NCI-H774 (cell line): ENCODE measurements at regions not wholly inside any gene's neighbourhood (a gene's known extent, or its start where the extent isn't known, plus 50 kb on each side); places are given as distances from the start of the nearest gene placed in this dataset.

Experiments used
- DNase-seq: peaks from one replicate; lab custom pipeline; 2025; lab: John Stamatoyannopoulos, UW

- DNase-seq, result no peak
Measured at GRCh38 chr13:74869846-74870245, 612.1 kb downstream of the TBC1D4 start.

DNA sequence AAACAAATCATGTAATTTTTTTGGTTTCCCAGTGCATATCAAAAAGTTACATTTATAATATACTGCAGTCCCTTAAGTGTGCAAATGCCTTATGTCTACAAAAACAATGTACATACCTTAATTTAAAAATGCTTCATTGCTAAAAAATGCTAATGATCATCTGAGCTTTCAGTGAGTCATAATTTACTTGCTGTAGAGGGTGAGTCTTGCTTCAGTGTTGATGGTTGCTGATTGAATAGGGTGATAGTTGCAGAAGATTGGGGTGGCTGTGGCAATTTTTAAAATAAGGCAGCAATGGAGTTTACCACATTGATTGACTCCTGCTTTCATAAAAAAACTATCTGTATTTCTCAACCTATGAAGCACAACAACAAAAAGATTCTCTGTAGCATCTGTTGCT lies 613.9 kb downstream of the TBC1D4 start:
- no peak for DNase-seq

GRCh38 chr13:74867460-74867859 lies 614.5 kb downstream of the TBC1D4 start:
- DNase-seq, result no peak

GRCh38 chr13:74866101-74866500 lies 615.9 kb downstream of the TBC1D4 start:
- no peak for DNase-seq

GRCh38 chr13:74865656-74866055 lies 616.3 kb downstream of the TBC1D4 start:
- no peak for DNase-seq

DNA sequence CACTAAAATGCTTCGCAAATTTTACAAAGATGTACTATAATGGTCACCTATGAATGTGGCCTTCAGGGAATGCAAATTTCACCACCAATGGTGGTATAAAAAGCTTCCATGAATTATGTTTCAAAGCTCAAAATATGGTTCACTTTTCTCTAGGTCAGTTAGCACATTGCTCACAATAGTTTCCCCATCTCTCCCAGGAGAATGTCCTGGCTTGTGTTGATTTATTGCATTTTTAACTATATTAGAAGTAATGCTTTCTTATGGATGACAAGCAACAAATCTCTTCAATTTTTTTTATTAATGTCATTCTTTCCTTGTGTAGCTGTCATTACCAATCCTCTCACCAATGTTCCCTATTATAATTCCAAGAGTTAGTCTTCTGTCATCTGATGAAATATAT lies 621.2 kb downstream of the TBC1D4 start:
- DNase-seq, result no peak

- DNase-seq, result no peak
Measured at GRCh38 chr13:74850893-74851292, 631.1 kb downstream of the TBC1D4 start.

DNA sequence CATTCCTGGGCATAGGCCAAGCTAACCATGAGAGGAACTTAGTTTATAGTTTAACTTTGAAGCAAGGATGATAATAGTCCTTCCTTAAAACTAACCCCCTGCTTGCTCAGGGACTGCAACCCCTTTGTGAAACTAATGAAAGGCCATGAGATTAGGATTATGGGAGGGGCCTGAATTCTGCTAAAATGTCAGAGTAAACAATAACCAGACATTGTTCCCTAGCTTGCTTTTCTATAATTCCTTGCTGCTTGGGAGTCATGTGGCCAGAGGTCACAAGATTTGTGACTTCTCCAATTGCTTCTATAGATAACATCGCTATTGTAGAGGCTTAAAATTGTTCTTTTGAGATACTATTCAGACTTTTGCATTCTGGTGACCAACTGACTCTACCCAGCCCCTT lies 634.0 kb downstream of the TBC1D4 start:
- no peak for DNase-seq

- no peak for DNase-seq
Measured at GRCh38 chr13:74845806-74846205, 636.2 kb downstream of the TBC1D4 start.

- no peak for DNase-seq
Measured at GRCh38 chr13:74841651-74842050, 640.3 kb downstream of the TBC1D4 start.

DNA sequence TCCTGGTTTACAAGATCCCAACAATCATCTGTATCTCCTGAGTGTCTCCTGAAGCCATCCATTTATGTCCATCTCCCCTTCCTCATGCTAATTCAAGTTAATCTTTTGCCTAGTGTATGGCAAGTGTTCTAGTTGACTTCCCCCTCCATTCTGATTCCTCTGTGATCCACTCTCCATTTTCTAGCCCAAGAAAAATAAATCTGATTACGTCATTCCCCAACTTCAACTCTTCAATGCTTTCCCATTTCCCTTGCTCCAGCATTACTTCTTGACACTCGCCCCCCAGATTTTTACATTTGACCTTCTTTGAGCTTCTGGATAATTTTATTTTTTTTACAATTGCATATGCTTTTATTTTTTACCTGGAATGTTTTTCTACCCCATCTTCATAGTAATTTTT lies 640.8 kb downstream of the TBC1D4 start:
- no peak for DNase-seq

DNA sequence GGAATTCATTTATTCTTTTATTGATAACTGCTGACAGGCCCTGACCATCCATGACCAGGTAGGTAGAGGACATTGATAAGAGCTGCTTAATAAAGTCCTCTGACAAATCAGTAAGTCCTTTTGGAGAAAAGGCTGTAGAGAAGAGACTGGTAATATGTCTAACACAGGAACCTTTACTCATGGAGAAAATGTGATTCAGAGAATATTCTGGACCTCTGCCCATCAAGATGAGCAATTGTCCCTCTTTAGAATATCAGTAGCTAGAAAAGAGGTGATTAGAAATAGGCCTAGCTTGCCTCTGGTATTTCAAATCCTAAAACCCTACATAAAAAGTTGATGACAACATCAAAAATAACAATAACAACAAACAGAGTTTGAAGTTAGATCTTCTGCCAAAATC lies 642.3 kb downstream of the TBC1D4 start:
- no peak for DNase-seq

DNA sequence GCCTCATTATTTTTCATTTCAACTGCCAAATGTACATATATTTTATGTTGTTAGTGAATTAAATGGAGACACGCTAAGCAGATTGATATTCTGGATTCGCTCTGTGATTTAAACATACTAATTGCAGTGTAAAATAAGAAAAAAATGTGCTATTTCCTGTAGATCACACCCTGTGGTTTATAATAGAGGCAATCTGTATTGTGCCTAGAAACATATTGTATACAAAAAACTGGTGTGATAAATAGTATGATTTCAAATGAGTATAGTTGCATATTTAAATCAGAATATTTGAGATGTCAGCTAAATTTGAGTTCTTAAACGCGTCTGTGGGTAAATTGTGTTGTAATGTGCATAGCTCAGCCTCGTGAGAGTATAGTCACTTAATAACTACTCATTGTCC lies 643.9 kb downstream of the TBC1D4 start:
- DNase-seq, result no peak

DNA sequence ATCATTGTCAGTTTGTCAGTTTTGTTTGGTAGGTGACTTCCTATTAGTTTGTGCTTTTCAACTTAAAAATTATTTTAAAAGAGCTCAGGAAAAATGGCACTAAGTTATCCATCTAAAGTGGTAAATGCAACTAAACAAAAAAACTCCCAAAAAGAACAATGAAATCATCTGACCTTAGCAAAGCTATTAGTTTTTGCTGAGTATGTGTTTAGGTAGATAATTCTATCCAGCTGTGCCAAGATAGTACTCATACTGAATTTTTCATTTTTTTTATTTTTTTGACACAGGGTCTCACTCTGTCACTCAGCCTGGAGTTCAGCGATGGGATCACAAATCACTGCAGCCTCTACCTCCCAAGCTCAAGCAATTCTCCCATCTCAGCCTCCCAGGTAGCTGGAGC lies 645.3 kb downstream of the TBC1D4 start:
- no peak for DNase-seq

- no peak for DNase-seq
Measured at GRCh38 chr13:74835579-74835978, 646.4 kb downstream of the TBC1D4 start.

- DNase-seq, result no peak
Measured at GRCh38 chr13:74825938-74826246, 656.1 kb downstream of the TBC1D4 start.

DNA sequence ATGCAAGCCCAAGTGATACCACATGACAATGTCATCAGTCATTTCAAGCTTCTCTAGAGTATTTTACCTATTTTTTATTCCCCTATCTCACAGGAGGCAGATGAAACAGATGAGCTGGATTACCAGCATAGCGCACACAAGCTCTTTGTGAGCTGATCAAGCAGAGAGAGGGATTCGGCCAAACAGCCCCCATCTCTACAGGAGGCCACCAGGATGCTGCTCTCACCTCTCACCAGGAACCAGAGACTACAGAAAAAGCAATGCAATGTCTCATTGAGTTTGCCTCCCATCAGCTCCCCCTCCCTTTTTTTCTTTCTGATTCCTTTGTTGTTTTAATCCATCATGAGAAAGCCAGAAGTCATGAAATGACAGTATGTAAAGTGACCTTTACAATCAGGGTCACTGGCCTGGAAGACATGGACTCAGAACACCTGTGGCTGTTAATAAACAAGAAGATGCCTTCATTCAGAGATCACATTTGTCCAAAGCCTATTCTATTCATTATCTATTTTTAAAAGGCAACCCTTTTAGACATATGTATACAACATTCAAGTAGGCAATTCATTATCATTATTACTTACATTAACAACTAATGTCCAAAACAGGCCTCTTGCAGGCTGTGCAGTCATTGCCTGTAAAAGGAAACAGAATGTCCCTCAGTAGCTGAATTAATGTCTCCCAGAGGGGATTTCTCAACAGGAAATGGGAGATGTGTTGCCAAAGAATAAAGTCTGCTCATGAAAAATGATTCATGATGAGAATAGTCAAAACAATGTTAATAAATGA lies 656.6 kb downstream of the TBC1D4 start:
- DNase-seq, result no peak

DNA sequence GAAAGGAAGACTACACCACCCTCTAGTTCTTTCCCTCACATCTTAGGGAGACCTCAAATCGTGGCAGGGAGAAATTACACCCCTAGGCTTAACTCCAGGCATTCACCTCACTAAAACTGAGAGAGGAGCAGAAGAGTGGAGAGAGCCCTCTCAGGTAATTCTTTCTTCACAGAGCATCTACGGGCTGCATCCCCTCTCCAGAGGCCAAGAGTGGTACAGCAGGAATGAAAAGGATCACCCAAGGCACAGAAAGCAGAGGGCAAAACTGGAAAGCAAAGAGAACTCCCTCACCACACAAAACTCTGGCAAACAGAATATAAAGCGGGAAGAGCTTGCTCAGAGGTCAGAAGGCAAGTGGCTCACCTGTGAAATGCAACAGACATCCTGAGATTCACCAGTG lies 661.2 kb downstream of the TBC1D4 start:
- DNase-seq, result no peak

DNA sequence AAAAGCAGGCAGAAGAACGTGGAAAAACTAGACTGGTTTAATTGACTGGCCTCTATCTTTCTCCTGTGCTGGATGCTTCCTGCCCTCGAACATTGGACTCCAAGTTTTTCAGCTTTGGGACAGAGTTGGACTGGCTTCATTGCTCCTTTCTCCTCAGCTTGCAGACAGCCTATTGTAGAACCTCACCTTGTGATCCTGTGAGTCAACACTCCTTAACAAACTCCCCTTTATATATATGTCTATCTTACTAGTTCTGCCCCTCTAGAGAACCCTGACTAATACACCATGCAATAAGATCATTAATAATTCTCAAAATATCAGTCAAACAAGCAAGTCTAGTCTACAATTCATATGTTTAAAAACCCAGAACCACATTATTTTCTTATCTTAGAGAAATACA lies 662.4 kb downstream of the TBC1D4 start:
- DNase-seq, result no peak

- no peak for DNase-seq
Measured at GRCh38 chr13:74816737-74817136, 665.2 kb downstream of the TBC1D4 start.

- no peak for DNase-seq
Measured at GRCh38 chr13:74796157-74796556, 662.0 kb upstream of the KLF12 start.

- DNase-seq, result no peak
Measured at GRCh38 chr13:74795526-74795925, 661.3 kb upstream of the KLF12 start.

DNA sequence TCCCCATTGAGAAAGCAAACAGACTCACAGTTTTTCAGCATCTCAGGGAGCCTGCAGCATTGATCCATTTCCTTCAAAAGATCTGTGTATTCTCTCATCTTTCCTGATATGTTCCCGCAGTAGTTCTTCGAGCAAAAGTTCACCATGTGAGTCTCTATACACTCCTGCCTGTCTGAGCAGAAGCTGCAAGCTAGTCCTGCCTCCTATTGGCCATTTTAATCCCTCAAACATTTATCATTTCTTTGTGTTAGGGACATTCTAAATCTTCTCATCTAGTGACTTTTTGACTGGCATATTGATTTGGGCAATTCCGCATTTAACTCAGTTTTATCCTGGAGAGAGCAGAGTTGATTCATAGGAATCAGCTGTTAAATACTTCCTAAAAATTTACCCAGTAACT lies 660.4 kb upstream of the KLF12 start:
- no peak for DNase-seq

GRCh38 chr13:74794147-74794546 lies 659.9 kb upstream of the KLF12 start:
- no peak for DNase-seq

- no peak for DNase-seq
Measured at GRCh38 chr13:74784959-74785358, 650.8 kb upstream of the KLF12 start.
